ENCODE measurements at regions not wholly inside any gene's neighbourhood (a gene's known extent, or its start where the extent isn't known, plus 50 kb on each side); places are given as distances from the start of the nearest gene placed in this dataset.
"Not testable (repeated sequence)": the region's sequence is repeated elsewhere in the genome, so short reads cannot be mapped to it uniquely, and the experiment has no call there.

- no peaks in the 10 kb centered on the region for H3K9me3 ChIP-seq (ENCODE audit: control insufficient read depth, low read length)
- no peak overlapping the region for H3K27ac ChIP-seq (ENCODE audit: low read depth, low read length, severe bottlenecking)
- no CpG with 5 or more reads among the region's 2 CpGs for WGBS, 2 experiments (ENCODE audit: insufficient coverage in 2 of 2)
- H3K4me3 ChIP-seq (ENCODE audit: extremely low read depth, insufficient read depth, low read length, poor library complexity, severe bottlenecking): no peak overlapping the region
- H3K36me3 ChIP-seq (ENCODE audit: control insufficient read depth, insufficient read depth, low read length): no peaks in the 10 kb centered on the region
- H3K4me1 ChIP-seq (ENCODE audit: control insufficient read depth, insufficient read depth, low read length, poor library complexity, severe bottlenecking): no peaks in the 10 kb centered on the region
Observed at GRCh38 chrX:114450911-114451310, 133.0 kb upstream of the HTR2C start.

GRCh38 chrX:114451397-114451796 lies 132.5 kb upstream of the HTR2C start:
- no peaks in the 10 kb centered on the region for H3K9me3 ChIP-seq (ENCODE audit: control insufficient read depth, low read length)
- H3K36me3 ChIP-seq (ENCODE audit: control insufficient read depth, insufficient read depth, low read length): no peaks in the 10 kb centered on the region
- WGBS, 2 experiments (ENCODE audit: insufficient coverage in 2 of 2): no CpG with 5 or more reads among the region's 1 CpG
- H3K4me1 ChIP-seq (ENCODE audit: control insufficient read depth, insufficient read depth, low read length, poor library complexity, severe bottlenecking): no peaks in the 10 kb centered on the region
- no peak overlapping the region for H3K27ac ChIP-seq (ENCODE audit: low read depth, low read length, severe bottlenecking)
- H3K4me3 ChIP-seq (ENCODE audit: extremely low read depth, insufficient read depth, low read length, poor library complexity, severe bottlenecking): no peak overlapping the region

- no peak overlapping the region for H3K27ac ChIP-seq (ENCODE audit: low read depth, low read length, severe bottlenecking)
- no peaks in the 10 kb centered on the region for H3K9me3 ChIP-seq (ENCODE audit: control insufficient read depth, low read length)
- no peaks in the 10 kb centered on the region for H3K4me1 ChIP-seq (ENCODE audit: control insufficient read depth, insufficient read depth, low read length, poor library complexity, severe bottlenecking)
- no peak overlapping the region for H3K4me3 ChIP-seq (ENCODE audit: extremely low read depth, insufficient read depth, low read length, poor library complexity, severe bottlenecking)
- no peaks in the 10 kb centered on the region for H3K36me3 ChIP-seq (ENCODE audit: control insufficient read depth, insufficient read depth, low read length)
Observed at GRCh38 chrX:114462266-114462665, 121.6 kb upstream of the HTR2C start.

DNA sequence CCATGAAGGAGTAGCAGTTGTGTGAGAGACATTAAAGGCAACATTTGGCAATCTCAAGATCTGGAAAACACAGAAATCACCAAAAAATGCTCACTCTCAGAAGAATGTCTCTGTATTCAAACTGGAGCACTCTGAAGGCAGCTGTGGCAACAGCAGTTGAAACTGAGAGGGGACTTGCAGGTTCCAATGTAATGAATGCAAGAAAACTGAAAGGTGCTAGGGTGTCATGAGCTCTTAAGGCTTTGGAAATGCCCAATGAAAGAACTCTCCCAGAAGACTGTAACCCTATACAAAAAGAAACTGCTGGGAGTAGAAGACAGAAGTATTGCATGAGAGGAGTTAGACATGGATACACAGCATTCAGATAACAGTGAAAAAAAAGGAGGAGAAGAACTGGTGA lies 118.2 kb upstream of the HTR2C start:
- Histone ChIP-seq H3K36me3 (ENCODE audit: control insufficient read depth, insufficient read depth, low read length) (no peaks in the 10 kb centered on the region), H3K9me3 (ENCODE audit: control insufficient read depth, low read length) (no peaks in the 10 kb centered on the region), H3K4me3 (ENCODE audit: extremely low read depth, insufficient read depth, low read length, poor library complexity, severe bottlenecking) (no peak overlapping the region), H3K27ac (ENCODE audit: low read depth, low read length, severe bottlenecking) (no peak overlapping the region), H3K4me1 (ENCODE audit: control insufficient read depth, insufficient read depth, low read length, poor library complexity, severe bottlenecking) (no peaks in the 10 kb centered on the region)

GRCh38 chrX:114472008-114472407 lies 111.9 kb upstream of the HTR2C start:
- not testable (repeated sequence) for H3K36me3 ChIP-seq (ENCODE audit: control insufficient read depth, insufficient read depth, low read length); H3K4me1 ChIP-seq (ENCODE audit: control insufficient read depth, insufficient read depth, low read length, poor library complexity, severe bottlenecking); H3K9me3 ChIP-seq (ENCODE audit: control insufficient read depth, low read length); H3K4me3 ChIP-seq (ENCODE audit: extremely low read depth, insufficient read depth, low read length, poor library complexity, severe bottlenecking); H3K27ac ChIP-seq (ENCODE audit: low read depth, low read length, severe bottlenecking)
- WGBS, 2 experiments (ENCODE audit: insufficient coverage in 2 of 2): 20 to 100% methylated on average over 1 of the region's 6 CpGs

DNA sequence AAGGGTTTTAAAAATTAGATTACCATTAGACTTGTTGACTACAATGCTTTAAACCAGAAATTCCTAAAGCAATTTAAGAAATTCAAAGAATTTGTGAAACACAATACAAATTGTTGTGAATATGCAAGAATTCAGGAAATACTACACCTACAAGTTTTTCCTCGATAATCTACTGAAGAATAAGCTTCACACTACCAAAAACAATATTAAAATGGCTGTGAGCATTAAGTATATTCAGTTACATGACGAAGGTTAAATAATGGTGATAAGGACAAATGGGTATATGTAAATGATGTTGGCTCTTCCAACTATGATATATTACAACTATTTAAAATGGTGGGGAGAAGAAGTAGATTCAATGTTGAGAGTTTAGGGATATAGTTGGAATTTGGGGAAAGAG lies 111.1 kb upstream of the HTR2C start:
- no peak overlapping the region for H3K4me3 ChIP-seq (ENCODE audit: extremely low read depth, insufficient read depth, low read length, poor library complexity, severe bottlenecking)
- H3K9me3 ChIP-seq (ENCODE audit: control insufficient read depth, low read length): no peaks in the 10 kb centered on the region
- H3K27ac ChIP-seq (ENCODE audit: low read depth, low read length, severe bottlenecking): no peak overlapping the region
- WGBS, 2 experiments (ENCODE audit: insufficient coverage in 2 of 2): no CpG with 5 or more reads among the region's 2 CpGs
- no peaks in the 10 kb centered on the region for H3K36me3 ChIP-seq (ENCODE audit: control insufficient read depth, insufficient read depth, low read length)
- no peaks in the 10 kb centered on the region for H3K4me1 ChIP-seq (ENCODE audit: control insufficient read depth, insufficient read depth, low read length, poor library complexity, severe bottlenecking)

DNA sequence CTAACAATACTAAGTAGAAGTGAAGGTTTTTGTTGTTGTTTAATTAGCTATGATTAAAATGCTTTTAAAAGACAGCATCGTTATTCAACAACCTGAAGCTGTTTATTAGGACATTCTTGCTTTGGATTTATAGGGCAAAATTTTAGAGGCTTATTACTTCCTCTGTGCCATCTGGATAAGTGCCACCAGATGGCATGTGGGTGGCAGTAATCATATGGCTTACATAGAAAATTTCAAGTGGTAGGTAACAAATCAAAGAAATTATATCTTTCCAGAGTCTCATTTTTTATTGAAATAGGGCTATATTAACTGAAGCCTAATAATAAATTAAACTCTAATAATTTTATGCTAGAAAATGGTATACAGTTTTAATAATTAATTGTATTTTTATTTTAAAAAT lies 83.3 kb upstream of the HTR2C start:
- Histone ChIP-seq H3K4me1 (ENCODE audit: control insufficient read depth, insufficient read depth, low read length, poor library complexity, severe bottlenecking) (no peaks in the 10 kb centered on the region), H3K27ac (ENCODE audit: low read depth, low read length, severe bottlenecking) (no peak overlapping the region), H3K4me3 (ENCODE audit: extremely low read depth, insufficient read depth, low read length, poor library complexity, severe bottlenecking) (no peak overlapping the region), H3K36me3 (ENCODE audit: control insufficient read depth, insufficient read depth, low read length) (no peaks in the 10 kb centered on the region), H3K9me3 (ENCODE audit: control insufficient read depth, low read length) (no peaks in the 10 kb centered on the region)
- WGBS, 2 experiments (ENCODE audit: insufficient coverage in 2 of 2): no CpG with 5 or more reads among the region's 1 CpG

- H3K4me3 ChIP-seq (ENCODE audit: extremely low read depth, insufficient read depth, low read length, poor library complexity, severe bottlenecking): no peak overlapping the region
- H3K27ac ChIP-seq (ENCODE audit: low read depth, low read length, severe bottlenecking): no peak overlapping the region
- no peaks in the 10 kb centered on the region for H3K9me3 ChIP-seq (ENCODE audit: control insufficient read depth, low read length)
- WGBS, 2 experiments (ENCODE audit: insufficient coverage in 2 of 2): no CpG with 5 or more reads among the region's 2 CpGs
- no peaks in the 10 kb centered on the region for H3K4me1 ChIP-seq (ENCODE audit: control insufficient read depth, insufficient read depth, low read length, poor library complexity, severe bottlenecking)
- no peaks in the 10 kb centered on the region for H3K36me3 ChIP-seq (ENCODE audit: control insufficient read depth, insufficient read depth, low read length)
Observed at GRCh38 chrX:114508756-114509155, 75.1 kb upstream of the HTR2C start.

DNA sequence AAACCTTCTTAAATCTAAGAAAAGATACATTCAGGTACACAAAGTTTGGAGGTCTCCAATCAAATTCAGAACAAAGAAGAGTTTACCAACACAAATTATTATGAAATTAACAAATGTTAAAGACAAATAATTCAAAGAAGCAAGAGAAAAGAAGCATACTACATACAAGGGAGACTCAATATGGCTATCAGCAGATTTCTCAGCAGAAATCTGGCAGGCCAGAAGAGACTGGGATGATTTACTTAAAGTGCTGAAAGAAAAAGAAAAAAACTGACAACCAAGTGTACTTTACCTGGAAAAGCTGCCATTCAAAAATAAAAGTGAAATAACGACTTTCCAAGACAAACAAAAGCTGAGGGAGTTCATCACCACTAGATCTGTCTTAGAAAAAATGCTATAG lies 64.4 kb upstream of the HTR2C start:
- H3K4me3 ChIP-seq (ENCODE audit: extremely low read depth, insufficient read depth, low read length, poor library complexity, severe bottlenecking): no peak overlapping the region
- no peaks in the 10 kb centered on the region for H3K36me3 ChIP-seq (ENCODE audit: control insufficient read depth, insufficient read depth, low read length)
- no CpG with 5 or more reads among the region's 1 CpG for WGBS, 2 experiments (ENCODE audit: insufficient coverage in 2 of 2)
- H3K27ac ChIP-seq (ENCODE audit: low read depth, low read length, severe bottlenecking): no peak overlapping the region
- no peaks in the 10 kb centered on the region for H3K9me3 ChIP-seq (ENCODE audit: control insufficient read depth, low read length)
- H3K4me1 ChIP-seq (ENCODE audit: control insufficient read depth, insufficient read depth, low read length, poor library complexity, severe bottlenecking): no peaks in the 10 kb centered on the region

GRCh38 chrX:114520701-114521100 lies 63.2 kb upstream of the HTR2C start:
- H3K4me3 ChIP-seq (ENCODE audit: extremely low read depth, insufficient read depth, low read length, poor library complexity, severe bottlenecking); H3K4me1 ChIP-seq (ENCODE audit: control insufficient read depth, insufficient read depth, low read length, poor library complexity, severe bottlenecking); H3K9me3 ChIP-seq (ENCODE audit: control insufficient read depth, low read length); H3K36me3 ChIP-seq (ENCODE audit: control insufficient read depth, insufficient read depth, low read length); H3K27ac ChIP-seq (ENCODE audit: low read depth, low read length, severe bottlenecking): not testable (repeated sequence)
- WGBS, 2 experiments (ENCODE audit: insufficient coverage in 2 of 2): no CpG with 5 or more reads among the region's 2 CpGs

GRCh38 chrX:114532111-114532805 lies 51.6 kb upstream of the HTR2C start:
- peaks cover 2% of the 10 kb centered on the region for H3K4me1 ChIP-seq (ENCODE audit: control insufficient read depth, insufficient read depth, low read length, poor library complexity, severe bottlenecking)
- H3K9me3 ChIP-seq (ENCODE audit: control insufficient read depth, low read length): no peaks in the 10 kb centered on the region
- peak overlapping the region; percentile 41 for H3K27ac ChIP-seq (ENCODE audit: low read depth, low read length, severe bottlenecking)
- no CpG with 5 or more reads among the region's 2 CpGs for WGBS, 2 experiments (ENCODE audit: insufficient coverage in 2 of 2)
- H3K4me3 ChIP-seq (ENCODE audit: extremely low read depth, insufficient read depth, low read length, poor library complexity, severe bottlenecking): no peak overlapping the region
- H3K36me3 ChIP-seq (ENCODE audit: control insufficient read depth, insufficient read depth, low read length): no peaks in the 10 kb centered on the region
